GM12873 (cell line): ENCODE measurements at regions not wholly inside any gene's neighbourhood (a gene's known extent, or its start where the extent isn't known, plus 50 kb on each side); places are given as distances from the start of the nearest gene placed in this dataset.

ENCODE experiments used
- CTCF ChIP-seq: IDR thresholded peaks from 2 replicates; pipeline ENCODE4 v1.5.1; 2012; ENCODE audit warnings: low read depth, mild to moderate bottlenecking, moderate library complexity, low read length, control low read depth; ENCODE audit not compliant: insufficient read depth; ENCODE audit errors: missing control alignments

GRCh38 chr17:77540975-77541374 is 400.2 kb downstream of the SEC14L1 start:
- no peak for TF ChIP-seq CTCF

- no peak for TF ChIP-seq CTCF
Observed at GRCh38 chr17:77542011-77542410, 401.2 kb downstream of the SEC14L1 start.

- peak; percentile 87 for TF ChIP-seq CTCF
Observed at GRCh38 chr17:77542551-77543490, 402.1 kb downstream of the SEC14L1 start.

- TF ChIP-seq CTCF, result no peak
Observed at GRCh38 chr17:77543801-77544200, 403.0 kb downstream of the SEC14L1 start.

GRCh38 chr17:77544347-77545110 is 403.8 kb downstream of the SEC14L1 start:
- TF ChIP-seq CTCF, result no peak

GRCh38 chr17:77546772-77547241 is 406.0 kb downstream of the SEC14L1 start:
- TF ChIP-seq CTCF, result no peak

- no peak for TF ChIP-seq CTCF
Observed at GRCh38 chr17:77548967-77549366, 408.2 kb downstream of the SEC14L1 start.
